GM19240 (cell line): ENCODE measurements at regions not wholly inside any gene's neighbourhood (a gene's known extent, or its start where the extent isn't known, plus 50 kb on each side); places are given as distances from the start of the nearest gene placed in this dataset.
"Not testable (repeated sequence)": the region's sequence is repeated elsewhere in the genome, so short reads cannot be mapped to it uniquely, and the experiment has no call there.

Experiments
- DNase-seq: peaks from one replicate; pipeline ENCODE4 v3.0.0; 2011; ENCODE audit warnings: low spot score; ENCODE audit not compliant: insufficient read length

- DNase-seq: no peak
Measured at GRCh38 chr10:81216949-81217348, 658.0 kb upstream of the NRG3 start.

GRCh38 chr10:81218307-81218706 lies 656.7 kb upstream of the NRG3 start:
- no peak for DNase-seq

GRCh38 chr10:81219758-81220157 lies 655.2 kb upstream of the NRG3 start:
- no peak for DNase-seq

- DNase-seq: no peak
Measured at GRCh38 chr10:81248886-81249285, 626.1 kb upstream of the NRG3 start.

- no peak for DNase-seq
Measured at GRCh38 chr10:81251457-81252115, 623.4 kb upstream of the NRG3 start.

DNA sequence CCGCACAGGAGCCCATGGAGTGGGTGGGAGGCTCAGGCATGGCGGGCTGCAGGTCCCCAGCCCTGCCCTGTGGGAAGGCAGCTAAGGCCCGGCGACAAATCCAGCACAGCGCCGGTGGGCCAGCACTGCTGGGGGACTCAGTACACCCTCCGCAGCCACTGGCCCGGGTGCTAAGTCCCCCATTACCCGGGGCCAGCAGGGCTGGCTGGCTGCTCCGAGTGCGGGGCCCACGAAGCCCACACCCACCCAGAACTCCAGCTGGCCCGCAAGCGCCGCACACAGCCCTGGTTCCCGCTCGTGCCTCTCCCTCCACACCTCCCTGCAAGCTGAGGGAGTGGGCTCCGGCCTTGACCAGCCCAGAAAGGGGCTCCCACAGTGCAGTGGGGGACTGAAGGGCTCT lies 610.0 kb upstream of the NRG3 start:
- DNase-seq: not testable (repeated sequence)

GRCh38 chr10:81270051-81270450 lies 604.9 kb upstream of the NRG3 start:
- no peak for DNase-seq

- DNase-seq: no peak
Measured at GRCh38 chr10:81280497-81281479, 594.2 kb upstream of the NRG3 start.

DNA sequence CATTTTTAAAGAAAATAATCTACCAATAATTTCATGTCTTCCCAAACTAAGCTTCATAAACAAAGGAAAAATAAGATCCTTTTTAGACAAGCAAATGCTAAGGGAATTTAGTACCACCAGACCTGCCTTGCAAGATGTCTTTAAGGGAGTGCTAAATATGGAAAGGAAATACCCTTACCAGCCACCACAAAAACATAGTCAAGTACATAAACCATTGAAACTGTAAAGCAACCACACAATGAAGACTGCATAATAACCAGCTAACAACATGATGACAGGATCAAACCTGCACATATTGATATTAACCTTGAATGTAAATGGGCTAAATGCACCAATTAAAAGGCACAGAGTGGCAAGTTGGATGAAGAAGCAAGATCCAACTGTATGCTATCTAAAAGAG lies 586.5 kb upstream of the NRG3 start:
- DNase-seq: no peak

GRCh38 chr10:81297292-81297691 lies 577.7 kb upstream of the NRG3 start:
- no peak for DNase-seq

DNA sequence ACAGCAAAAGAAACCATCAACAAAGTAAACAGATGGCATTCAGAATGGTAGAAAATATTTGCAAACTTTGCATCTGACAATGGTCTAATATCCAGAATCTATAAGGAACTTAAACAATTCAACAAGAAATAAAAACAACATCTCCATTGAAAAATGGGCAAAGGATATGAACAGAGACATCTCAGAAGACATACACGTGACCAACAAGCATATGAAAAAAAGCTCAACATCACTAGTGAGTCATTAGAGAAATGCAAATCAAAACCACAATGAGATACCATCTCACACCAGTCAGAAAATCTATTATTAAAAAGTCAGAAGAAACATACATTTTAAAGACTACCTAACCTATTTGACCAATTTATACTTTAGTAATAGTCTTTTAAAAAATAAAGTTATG lies 571.3 kb upstream of the NRG3 start:
- DNase-seq: no peak

DNA sequence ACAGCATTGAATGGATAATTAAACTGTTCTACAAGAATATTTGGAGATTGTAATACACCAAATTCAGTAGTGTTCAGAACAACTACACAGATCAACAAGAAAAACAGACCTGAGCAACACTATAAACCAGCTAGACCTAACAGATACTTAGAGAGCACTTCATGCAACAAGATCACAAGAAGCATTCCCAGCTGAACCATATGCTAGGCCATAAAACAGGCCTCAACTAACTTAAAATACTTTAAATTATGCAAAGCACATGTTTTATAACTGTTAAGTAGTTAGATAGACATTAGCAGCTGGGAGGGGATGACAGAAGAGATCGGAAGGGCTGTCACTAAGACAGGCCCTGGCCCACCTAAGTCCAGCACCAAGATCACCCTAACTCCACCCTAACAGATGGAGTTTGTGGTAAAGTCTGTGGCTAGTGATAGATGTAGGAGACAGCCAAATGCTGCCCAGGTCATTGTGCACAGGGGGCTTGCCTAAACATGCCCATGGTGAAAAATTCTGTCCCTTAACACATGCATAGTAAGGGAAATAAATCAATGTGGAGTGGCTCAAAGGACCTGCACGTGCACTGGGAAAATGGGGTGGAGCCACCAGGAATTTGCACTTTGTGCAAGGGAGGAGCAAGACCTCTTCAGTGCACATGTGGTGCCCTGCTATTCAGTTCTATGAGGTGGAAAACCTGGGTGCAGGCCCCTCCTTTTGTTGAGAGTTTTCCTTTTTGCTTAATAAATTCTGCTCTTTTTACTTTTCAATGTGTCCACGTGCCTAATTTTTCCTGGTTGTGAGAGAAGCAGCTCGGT lies 567.8 kb upstream of the NRG3 start:
- no peak for DNase-seq

DNA sequence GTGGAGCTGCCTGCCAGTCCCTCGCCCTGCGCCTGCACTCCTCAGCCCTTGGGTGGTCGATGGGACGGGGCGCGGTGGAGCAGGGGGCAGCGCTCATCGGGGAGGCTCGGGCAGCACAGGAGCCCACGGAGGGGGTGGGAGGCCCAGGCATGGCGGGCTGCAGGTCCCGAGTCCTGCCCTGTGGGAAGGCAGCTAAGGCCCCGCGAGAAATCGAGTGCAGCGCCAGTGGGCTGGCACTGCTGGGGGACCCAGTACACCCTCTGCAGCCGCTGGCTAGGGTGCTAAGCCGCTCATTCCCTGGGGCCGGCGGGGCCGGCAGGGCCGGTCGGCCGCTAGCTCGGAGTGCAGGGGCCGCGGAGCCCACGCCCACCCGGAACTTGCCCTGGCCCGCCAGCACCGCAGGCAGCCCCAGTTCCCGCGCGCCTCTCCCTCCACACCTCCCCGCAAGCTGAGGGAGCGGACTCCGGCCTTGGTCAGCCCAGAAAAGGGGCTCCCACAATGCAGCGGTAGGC lies 565.9 kb upstream of the NRG3 start:
- no peak for DNase-seq

DNA sequence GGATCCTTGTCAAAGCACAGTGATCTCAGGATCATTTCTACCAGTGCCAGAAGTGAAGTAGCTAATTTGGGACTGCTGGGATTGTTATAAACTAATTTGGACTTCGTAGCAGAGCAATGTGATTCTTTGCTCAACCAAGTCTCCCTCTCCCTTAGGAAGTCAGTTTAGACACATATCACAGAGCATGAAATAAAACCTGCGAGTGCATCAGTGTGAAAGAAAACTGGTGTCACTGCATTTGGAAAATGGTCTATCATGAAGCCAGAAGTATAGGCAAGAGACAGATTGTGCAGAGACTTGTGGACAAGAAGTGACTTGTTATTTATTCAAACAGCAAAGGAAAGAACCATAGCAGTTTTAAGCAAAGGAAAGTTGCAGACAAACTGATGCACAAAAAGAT lies 560.5 kb upstream of the NRG3 start:
- no peak for DNase-seq

DNA sequence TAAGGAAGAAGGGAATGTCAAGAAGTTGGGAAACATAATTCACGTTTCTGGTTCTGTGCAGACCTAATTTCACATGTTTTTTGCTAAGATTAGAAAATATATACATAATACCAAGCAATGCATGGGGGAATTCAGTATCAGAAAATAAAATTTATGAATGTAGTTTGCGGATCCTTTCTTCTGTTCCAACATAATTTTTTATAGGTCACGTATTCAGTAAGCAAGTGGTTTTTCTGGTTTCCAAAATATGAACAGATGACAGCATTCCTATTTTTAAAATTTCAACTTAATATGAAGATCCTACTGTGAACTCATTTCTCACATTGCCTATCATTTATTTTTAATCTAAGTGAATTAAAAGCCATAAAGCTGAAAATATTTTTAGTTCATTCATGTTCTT lies 560.0 kb upstream of the NRG3 start:
- no peak for DNase-seq

- no peak for DNase-seq
Measured at GRCh38 chr10:81348003-81348402, 527.0 kb upstream of the NRG3 start.

DNA sequence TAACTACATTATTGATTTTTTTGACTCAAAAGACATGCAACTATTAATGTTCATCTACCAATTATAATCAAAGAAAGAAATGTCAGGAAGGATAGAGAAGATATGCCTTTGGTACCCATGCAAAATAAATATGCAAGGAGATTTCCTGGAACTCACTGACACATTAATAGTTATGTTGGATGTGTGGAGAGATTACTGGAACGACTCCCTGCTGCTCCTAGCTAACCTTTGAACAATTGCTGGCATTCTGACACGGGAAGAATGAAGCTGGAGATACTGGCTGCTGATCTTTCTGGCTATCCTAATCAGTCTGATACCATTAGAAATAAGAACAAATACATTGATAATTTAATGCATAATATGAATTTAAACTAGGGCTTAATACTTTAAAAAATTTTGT lies 507.9 kb upstream of the NRG3 start:
- DNase-seq: no peak

- DNase-seq: no peak
Measured at GRCh38 chr10:81386817-81387216, 488.2 kb upstream of the NRG3 start.

DNA sequence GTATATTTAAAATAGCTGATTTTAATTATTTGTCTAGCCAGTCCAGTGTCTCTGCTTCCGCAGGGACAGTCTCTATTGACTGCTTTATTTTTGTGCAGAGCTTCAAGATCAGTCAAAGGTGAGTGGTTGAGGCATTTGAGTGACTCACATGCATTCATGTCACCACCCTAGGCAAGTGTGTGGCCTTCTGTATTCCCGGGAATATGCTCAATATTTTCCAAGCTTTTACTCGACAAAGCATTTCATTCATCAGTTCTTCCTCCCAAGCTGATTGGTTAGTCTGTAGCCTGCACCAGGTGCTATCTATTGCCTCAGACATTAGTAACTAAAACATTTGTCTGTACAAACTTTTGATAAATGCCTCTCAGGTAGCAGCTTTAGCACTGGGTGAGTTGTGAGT lies 471.5 kb upstream of the NRG3 start:
- no peak for DNase-seq

GRCh38 chr10:81405399-81405798 lies 469.6 kb upstream of the NRG3 start:
- no peak for DNase-seq

GRCh38 chr10:81414038-81414437 lies 461.0 kb upstream of the NRG3 start:
- DNase-seq: no peak

- no peak for DNase-seq
Measured at GRCh38 chr10:81426722-81427121, 448.3 kb upstream of the NRG3 start.
